SU-DHL-6 (cell line): ENCODE measurements at regions not wholly inside any gene's neighbourhood (a gene's known extent, or its start where the extent isn't known, plus 50 kb on each side); places are given as distances from the start of the nearest gene placed in this dataset.

Experiments used
- EZH2phosphoT487 ChIP-seq: fragments of 200-600 bp; sonication (generic), shearing (Covaris generic); conservative IDR thresholded peaks from 2 replicates; pipeline ENCODE4 v1.6.1; 2018; ENCODE audit warnings: mild to moderate bottlenecking, antibody characterized with exemption, low read length, moderate library complexity, mixed read lengths
- TF ChIP-seq, protein P1 (sequence below): fragments of 200-600 bp; sonication (generic); IDR thresholded peaks from one replicate; pipeline ENCODE4 v1.5.1; 2017; ENCODE audit warnings: antibody characterized with exemption, mild to moderate bottlenecking, low read length, moderate library complexity; ENCODE audit not compliant: insufficient read depth, poor library complexity, severe bottlenecking

DNA sequence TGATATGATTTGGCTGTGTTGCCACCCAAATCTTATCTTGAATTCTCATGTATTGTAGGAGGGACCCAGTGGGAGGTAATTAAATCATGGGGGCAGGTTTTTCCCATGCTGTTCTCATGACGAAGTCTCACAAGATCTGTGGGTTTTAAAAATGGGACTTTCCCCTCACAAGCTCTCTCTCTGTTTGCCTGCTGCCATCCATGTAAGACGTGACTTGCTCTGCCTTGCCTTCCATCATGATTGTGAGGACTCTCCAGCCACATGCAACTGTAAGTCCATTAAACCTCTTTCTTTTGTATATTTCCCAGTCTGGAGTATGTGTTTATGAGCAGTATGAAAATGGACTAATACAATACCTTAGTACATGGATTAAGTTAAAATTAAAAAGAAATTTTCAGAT lies 1094.7 kb upstream of the SLC39A10 start:
- TF ChIP-seq, protein P1, sequence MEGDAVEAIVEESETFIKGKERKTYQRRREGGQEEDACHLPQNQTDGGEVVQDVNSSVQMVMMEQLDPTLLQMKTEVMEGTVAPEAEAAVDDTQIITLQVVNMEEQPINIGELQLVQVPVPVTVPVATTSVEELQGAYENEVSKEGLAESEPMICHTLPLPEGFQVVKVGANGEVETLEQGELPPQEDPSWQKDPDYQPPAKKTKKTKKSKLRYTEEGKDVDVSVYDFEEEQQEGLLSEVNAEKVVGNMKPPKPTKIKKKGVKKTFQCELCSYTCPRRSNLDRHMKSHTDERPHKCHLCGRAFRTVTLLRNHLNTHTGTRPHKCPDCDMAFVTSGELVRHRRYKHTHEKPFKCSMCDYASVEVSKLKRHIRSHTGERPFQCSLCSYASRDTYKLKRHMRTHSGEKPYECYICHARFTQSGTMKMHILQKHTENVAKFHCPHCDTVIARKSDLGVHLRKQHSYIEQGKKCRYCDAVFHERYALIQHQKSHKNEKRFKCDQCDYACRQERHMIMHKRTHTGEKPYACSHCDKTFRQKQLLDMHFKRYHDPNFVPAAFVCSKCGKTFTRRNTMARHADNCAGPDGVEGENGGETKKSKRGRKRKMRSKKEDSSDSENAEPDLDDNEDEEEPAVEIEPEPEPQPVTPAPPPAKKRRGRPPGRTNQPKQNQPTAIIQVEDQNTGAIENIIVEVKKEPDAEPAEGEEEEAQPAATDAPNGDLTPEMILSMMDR = no peak
- TF ChIP-seq EZH2phosphoT487 = no peak
